HG02870 (cell line): ENCODE measurements at regions not wholly inside any gene's neighbourhood (a gene's known extent, or its start where the extent isn't known, plus 50 kb on each side); places are given as distances from the start of the nearest gene placed in this dataset.
"Not testable (repeated sequence)": the region's sequence is repeated elsewhere in the genome, so short reads cannot be mapped to it uniquely, and the experiment has no call there.

ENCODE experiments used
- ATAC-seq: cut with Tn5 transposase; IDR thresholded peaks from one replicate; pipeline ENCODE4 v1.9.1; 2021; ENCODE audit warnings: mild to moderate bottlenecking, moderate library complexity; ENCODE audit not compliant: unreplicated experiment

GRCh38 chr14:101616202-101616601 is 54.9 kb downstream of the DIO3 start:
- no peak for ATAC-seq

DNA sequence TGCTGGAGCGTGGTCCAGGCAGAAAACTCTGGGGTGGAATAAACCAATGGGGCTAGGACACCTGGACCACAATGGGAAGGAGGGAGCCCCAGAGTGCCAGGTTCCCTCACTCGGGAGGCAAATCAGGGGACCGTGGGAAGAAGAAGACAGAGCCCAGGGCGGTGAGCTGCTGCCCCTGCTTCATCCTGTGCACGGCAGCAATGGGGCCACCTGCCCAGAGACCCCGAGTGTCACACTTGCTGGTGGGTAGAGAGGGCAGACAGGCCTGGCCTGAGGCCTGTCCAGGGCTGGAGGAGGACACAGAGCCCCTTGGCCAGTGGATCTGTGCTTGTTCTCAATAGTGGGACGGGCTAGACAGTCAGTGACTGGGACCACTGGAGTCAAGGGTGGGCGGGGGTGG is 58.2 kb downstream of the DIO3 start:
- ATAC-seq, result no peak

DNA sequence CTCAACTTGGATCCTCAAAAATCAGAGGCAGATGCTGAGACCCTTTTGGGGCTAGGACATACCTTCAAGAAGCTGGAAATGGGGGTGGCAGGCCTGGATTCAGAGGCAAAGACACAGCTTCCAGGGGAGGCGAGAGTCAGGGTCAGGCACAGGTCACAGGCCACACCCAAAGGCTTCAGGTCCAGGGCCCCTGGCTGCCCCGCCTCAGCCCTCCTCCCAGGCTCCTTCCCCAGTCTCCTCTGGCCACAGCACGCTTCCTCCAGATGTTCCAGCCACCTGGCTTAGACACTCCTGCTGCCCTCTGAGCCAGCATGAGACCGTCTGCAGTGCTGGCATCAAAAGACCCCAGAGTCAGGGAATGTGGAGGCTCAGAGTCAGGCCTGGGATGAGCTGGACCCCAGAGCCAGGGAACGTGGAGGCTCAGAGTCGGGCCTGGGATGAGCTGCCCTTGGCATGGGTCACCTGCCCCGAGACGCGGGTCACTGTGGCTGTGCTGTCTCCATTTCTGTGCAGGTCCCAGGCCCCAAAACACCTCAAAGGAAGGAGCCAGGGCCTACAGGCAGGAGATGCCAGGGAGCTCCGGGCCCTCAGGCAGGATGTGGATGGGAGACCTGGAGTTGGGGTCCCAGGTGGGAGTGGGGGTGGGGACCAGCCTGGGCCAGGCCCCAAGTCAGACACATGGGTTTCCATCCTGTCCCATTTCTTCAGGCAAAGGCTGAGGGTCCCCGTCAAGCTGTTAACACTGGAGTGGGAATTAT is 58.9 kb downstream of the DIO3 start:
- no peak for ATAC-seq

DNA sequence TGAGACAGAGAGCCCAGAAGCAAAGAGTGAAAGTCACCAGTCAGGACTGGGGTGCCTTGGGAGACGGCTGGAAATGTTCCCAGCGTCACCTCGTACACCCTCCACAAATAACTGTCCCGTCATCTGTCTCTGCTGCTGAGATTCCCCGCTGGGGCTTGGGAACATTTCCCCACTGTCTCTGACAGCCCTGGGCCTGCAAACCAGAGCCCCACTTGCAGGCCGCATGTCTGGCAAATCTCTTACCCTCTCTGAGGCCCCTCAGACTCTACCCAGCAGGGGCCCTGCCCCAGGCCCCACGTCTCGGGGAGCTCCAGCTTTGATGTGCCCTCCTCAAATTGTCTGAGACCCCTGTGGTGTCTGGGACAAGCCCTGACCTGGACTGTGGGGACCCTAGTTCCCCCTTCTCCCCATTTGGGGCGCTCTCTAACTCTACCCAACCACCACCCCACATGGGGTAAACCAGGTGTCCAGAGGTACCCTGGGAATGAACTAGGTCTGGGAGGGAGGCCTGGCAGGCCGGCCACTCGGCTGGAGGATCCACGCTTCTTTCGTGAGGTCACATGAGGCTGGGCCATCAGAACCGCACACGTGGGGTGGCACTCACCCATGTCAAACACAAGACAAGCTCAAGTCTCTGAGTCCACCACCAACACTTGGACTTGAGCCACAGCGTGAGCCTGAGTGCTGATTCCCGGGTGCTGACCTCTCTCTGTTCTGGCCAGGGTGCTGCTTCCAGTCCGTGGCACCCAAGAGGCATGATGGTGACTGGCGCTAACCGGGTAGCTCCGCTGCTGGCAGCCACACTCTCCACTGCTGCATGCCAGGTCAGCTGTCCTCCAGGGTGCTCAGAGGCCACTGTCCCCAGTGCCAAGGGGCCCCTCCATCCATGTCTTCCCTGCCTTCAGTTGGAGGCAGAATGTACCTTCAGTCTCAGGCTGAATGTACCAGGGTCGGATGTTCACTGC is 59.8 kb downstream of the DIO3 start:
- no peak for ATAC-seq

DNA sequence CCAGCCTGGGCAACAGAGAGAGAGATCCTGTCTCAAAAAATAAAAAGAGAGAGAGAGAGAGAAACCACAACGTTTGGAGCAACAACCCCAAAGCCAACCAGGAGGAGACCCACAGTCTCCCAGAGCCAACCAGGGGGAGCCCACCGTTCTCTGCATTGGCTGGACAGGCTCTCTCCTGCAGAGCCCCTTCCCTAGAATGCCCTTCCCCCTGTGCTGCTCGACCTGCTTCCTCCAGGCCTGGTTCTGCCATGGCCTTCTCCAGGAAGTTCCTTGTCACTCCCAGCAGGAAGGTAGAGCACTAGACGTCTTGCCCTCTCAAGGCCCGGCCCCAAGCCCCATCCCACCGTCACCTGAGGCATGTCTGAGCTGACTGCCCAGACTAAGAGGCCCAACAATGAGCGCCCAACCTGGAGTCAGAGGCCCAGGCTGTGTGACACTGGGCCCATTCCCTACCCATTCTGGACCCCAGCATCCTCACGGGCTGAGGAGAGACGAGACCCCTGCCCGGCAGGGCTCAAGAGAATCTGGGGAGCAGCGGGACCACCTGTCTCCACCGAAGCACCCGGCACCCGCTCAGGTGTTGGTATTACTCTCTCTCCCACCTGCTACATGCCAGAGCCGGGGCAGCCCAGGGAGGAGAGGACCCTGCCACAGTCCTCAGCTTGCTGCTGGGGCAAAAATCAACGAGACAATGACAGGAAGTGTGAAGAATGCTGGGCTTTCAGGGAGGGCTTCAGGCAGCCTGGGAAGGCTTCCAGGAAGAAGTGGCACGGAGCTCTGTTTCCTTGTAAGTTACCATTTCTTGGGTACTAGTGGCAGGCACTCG is 61.2 kb downstream of the DIO3 start:
- no peak for ATAC-seq

GRCh38 chr14:101623077-101623372 is 61.7 kb downstream of the DIO3 start:
- ATAC-seq, result no peak

GRCh38 chr14:101623685-101624444 is 62.6 kb downstream of the DIO3 start:
- no peak for ATAC-seq

- ATAC-seq, result no peak
Measured at GRCh38 chr14:101624536-101624935, 63.2 kb downstream of the DIO3 start.

- ATAC-seq, result no peak
Measured at GRCh38 chr14:101625336-101626097, 64.2 kb downstream of the DIO3 start.

GRCh38 chr14:101626331-101626730 is 65.0 kb downstream of the DIO3 start:
- no peak for ATAC-seq

- no peak for ATAC-seq
Measured at GRCh38 chr14:101627915-101628262, 66.6 kb downstream of the DIO3 start.

DNA sequence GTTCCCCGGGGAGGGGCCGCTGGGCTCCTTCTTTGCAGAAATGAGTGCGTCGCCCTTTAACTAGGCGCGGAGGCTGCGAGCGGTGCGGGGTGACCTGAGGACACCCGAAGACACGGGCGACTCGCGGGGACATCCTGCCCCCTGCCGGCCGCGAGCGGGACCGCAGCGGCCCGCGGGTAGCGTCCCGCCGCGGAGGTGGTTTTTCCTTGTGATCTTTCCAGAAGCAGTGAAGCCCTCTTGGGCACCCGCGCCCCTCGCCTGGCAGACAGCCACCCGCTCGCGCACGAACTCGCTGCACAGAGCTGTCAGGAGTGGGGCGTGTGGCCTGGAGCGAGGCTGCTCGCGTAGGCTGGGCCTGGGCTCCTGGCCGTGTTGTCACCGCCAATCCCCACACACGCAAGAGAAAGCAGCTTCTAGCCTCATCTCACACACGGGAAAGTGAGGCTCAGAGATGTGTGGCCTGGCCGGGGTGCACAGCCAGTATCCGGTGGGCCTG is 67.2 kb downstream of the DIO3 start:
- peak; percentile 54 for ATAC-seq

DNA sequence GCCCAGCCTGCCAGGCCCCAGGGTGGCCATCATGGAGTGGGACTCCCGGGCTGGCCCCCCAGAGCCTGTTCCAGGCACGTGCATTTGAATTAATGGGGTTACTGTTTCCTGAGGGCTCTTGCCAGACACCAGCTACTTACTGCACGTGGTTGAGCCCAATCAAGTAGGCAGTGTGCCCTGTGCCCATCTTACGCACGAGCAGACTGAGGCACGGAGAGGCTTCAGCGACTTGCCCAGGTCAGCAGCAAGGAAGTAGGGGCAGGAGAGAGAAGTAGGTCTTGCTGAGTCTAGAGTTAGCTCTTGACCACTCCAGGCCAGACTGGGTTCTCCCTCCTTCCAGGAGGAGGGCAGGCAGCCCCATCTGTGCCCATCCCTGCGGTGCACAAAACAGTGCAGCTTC is 67.7 kb downstream of the DIO3 start:
- no peak for ATAC-seq

- ATAC-seq, result no peak
Measured at GRCh38 chr14:101630056-101630965, 69.0 kb downstream of the DIO3 start.

- ATAC-seq, result no peak
Measured at GRCh38 chr14:101631199-101631598, 69.9 kb downstream of the DIO3 start.

GRCh38 chr14:101631970-101632369 is 70.7 kb downstream of the DIO3 start:
- ATAC-seq, result not testable (repeated sequence)

DNA sequence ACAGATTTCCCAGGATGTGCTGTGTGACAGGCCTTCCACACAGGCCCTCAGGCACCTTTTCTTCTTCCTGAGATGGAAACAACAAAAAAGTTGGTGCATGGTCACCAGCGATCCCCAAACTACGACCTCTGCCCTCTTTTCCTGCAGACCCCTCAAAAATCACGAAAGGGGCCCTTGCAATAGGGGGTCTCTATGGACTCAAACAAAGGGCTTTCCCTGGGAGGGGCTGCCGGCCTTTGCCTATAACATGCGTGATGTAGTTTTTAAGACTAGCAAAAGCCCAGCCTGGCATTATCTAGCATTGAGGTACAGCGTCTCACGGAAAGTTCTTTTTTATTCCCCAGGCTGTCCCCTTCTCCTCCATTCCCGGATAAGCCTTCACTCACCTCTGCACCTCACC is 71.2 kb downstream of the DIO3 start:
- ATAC-seq, result no peak

DNA sequence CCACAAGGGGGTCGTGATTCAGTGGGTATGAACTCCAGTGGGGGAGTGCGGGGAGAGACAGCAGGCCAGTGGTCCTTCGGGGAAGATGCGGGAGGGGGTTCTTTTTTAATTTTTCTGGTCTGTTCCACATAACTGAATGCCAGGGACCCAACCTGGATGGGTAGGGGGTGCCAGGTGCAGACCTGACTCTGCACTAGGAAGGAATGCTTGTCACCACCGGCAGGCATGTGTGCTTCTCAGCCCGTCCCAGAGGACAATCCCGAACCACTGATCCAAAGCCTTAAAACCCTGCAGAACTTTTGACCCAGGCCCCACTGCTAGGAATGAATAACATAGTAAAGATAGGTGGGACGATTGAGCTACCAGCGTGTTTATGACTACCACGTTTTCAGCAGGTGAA is 72.0 kb downstream of the DIO3 start:
- no peak for ATAC-seq
